ENCODE measurements at regions not wholly inside any gene's neighbourhood (a gene's known extent, or its start where the extent isn't known, plus 50 kb on each side); places are given as distances from the start of the nearest gene placed in this dataset.

- DNase-seq = no peak
- Histone ChIP-seq H3K27ac (no peak overlapping the region), H3K27me3 (no peaks in the 10 kb centered on the region), H3K36me3 (no peaks in the 10 kb centered on the region), H3K4me1 (peaks cover 44% of the 10 kb centered on the region), H3K9me3 (replicated peaks) (no peaks in the 10 kb centered on the region), H3K4me3 (no peak overlapping the region)
Observed at GRCh38 chr3:159781867-159782266, 206.8 kb upstream of the IL12A start.

- Histone ChIP-seq H3K27me3 (no peaks in the 10 kb centered on the region), H3K9me3 (replicated peaks) (no peaks in the 10 kb centered on the region), H3K4me3 (no peak overlapping the region), H3K4me1 (peaks cover 54% of the 10 kb centered on the region), H3K27ac (peak overlapping the region; percentile 98), H3K36me3 (no peaks in the 10 kb centered on the region)
- DNase-seq = peak; percentile 22 to 41
Observed at GRCh38 chr3:159782724-159783421, 205.8 kb upstream of the IL12A start.

DNA sequence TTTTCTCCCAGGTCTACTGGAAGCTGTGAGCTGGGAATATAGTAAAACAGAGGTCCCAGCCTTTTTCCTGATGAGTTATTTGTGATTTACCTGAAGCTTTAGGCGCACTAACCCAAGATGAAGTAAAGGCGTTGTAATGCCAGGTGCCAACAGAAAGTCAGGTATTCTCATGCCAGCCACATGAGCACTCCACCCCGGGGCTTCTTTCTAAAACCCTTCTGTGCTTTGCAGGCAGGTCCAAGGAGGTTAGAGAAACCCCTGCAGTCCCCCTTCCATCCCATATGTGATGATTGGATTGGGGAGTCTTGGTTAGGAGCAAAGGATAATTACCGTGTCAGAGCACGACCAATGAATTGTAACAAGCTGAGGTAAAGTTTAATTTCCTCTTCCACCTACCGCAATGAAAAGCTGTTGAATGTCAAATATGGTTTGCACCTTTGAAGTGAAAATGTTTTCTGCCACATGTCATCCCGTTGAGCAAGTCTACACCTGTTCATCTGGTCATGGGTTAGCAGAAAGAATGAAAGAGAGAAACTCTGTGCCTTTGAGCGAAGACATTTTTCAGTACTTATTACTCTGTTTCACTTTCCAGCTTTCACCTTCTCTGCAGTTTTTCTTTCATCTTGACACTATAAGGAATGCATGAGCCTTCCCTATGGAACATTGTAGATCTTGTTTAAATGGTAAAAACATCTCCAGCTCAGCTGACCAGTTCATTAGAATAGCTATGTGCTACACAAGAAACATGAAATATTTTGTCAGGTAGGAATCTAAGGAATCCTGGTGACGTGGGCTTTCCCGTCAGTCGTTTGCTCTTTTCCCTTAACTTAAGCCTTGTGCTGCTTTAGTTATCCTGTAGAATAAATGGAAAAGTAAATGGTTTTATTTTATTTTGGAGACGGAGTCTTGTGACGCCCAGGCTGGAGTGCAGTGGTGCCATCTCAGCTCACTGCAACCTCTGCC, 204.6 kb upstream of the IL12A start:
- H3K27ac ChIP-seq = peak overlapping the region; percentile 98
- DNase-seq = peak; percentile 57 to 83
- H3K4me1 ChIP-seq = peaks cover 65% of the 10 kb centered on the region
- H3K27me3 ChIP-seq = no peaks in the 10 kb centered on the region
- H3K4me3 ChIP-seq = peak overlapping the region; percentile 38
- H3K9me3 ChIP-seq (replicated peaks) = no peaks in the 10 kb centered on the region
- no peaks in the 10 kb centered on the region for H3K36me3 ChIP-seq

- H3K4me1 ChIP-seq = peaks cover 65% of the 10 kb centered on the region
- H3K27me3 ChIP-seq = no peaks in the 10 kb centered on the region
- no peaks in the 10 kb centered on the region for H3K9me3 ChIP-seq (replicated peaks)
- no peaks in the 10 kb centered on the region for H3K36me3 ChIP-seq
- DNase-seq = peak in 1 of 2 experiments; percentile 47
- peak overlapping the region; percentile 98 for H3K27ac ChIP-seq
- H3K4me3 ChIP-seq = no peak overlapping the region; the same call in 1 of the 2 replicates
Observed at GRCh38 chr3:159785273-159785708, 203.3 kb upstream of the IL12A start.

DNA sequence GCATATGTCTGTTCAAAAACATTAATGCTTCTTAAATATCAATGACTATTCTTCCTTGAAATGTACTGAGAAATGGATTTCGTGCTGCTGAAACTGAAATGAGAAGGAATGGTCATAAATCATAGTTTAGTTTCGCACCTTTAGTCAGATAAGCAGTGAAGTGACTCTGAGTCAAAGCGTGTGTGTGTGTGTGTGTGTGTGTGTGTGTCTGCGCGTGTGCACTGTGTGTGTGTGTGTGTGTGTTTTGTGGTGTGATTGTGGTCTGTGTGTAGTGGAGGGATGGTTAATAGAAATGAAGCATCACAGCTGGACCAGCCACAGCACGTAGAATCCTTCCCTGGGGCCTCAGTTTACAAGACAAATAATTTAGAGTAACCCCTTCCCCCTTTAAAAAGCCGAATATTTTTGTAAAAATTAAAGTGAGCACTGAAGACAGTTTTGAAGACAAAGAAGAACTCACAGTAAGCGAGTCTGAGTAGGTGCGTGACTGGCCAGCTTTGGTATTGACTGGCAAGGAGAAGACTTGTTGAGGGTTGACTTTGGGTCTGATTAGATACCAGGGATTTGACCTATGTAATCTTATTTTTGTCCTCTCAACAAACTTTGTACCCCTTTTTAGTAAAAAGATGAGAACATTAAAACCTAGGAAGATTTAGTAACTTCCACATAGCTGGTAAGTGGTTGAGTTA, 202.0 kb upstream of the IL12A start:
- Histone ChIP-seq H3K36me3 (no peaks in the 10 kb centered on the region), H3K4me1 (peaks cover 65% of the 10 kb centered on the region), H3K27ac (peak overlapping the region; percentile 53), H3K9me3 (replicated peaks) (no peaks in the 10 kb centered on the region), H3K4me3 (no peak overlapping the region), H3K27me3 (no peaks in the 10 kb centered on the region)
- DNase-seq = no peak

- Histone ChIP-seq H3K9me3 (replicated peaks) (no peaks in the 10 kb centered on the region), H3K4me3 (no peak overlapping the region), H3K36me3 (no peaks in the 10 kb centered on the region), H3K27ac (peak overlapping the region; percentile 53), H3K4me1 (peaks cover 65% of the 10 kb centered on the region), H3K27me3 (no peaks in the 10 kb centered on the region)
- DNase-seq = peak; percentile 18 to 49
Observed at GRCh38 chr3:159787178-159787574, 201.5 kb upstream of the IL12A start.

DNA sequence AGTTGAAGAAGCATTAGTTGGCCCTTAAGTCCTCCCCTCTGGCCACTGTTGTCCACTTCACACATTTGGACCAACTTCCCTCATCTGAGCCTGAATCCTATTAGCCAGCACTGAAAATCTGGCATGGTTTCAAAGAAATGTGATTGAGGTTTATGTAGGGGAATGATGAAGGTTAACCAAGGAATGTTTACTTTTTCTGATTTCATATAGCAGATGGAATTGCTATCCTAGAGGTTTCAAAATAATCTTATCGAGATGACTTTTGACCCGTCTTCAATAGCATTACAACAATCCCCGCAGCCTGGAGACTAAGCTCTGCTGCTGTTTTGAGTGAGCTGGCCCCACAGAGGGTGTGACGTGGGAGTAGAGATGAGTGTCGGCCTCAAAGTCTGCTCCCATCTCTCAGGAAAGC, 200.8 kb upstream of the IL12A start:
- H3K4me1 ChIP-seq = peaks cover 59% of the 10 kb centered on the region
- H3K27ac ChIP-seq = peak overlapping the region; percentile 53

DNA sequence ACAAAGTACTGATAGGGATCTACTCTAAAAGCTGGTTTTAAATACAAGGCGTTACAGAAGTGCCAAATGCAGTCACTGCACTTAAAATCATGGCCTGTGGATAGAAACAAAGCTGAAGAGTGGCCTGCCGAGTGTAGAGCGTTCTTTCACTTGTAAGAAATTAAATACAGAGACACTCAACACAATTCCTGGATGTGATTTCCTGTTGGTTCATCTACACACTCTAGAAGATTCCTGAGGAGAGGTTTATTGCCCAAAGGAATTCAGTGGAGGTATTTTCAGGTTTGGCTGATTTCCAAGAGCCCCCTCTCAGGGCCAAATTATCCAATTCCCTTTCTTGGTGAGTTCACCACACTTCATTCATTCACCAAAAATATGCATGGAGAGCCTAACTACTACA, 200.3 kb upstream of the IL12A start:
- Histone ChIP-seq H3K4me3 (no peak overlapping the region), H3K36me3 (no peaks in the 10 kb centered on the region), H3K9me3 (replicated peaks) (no peaks in the 10 kb centered on the region), H3K27me3 (no peaks in the 10 kb centered on the region), H3K27ac (peak overlapping the region; percentile 53), H3K4me1 (peaks cover 54% of the 10 kb centered on the region)
- DNase-seq = peak; percentile 12 to 31

More for the DNA sequence above, 200.8 kb upstream of the IL12A start:
- no peaks in the 10 kb centered on the region for H3K27me3 ChIP-seq
- peak; percentile 35 to 54 for DNase-seq
- H3K9me3 ChIP-seq (replicated peaks) = no peaks in the 10 kb centered on the region
- H3K4me3 ChIP-seq = no peak overlapping the region
- no peaks in the 10 kb centered on the region for H3K36me3 ChIP-seq

GRCh38 chr3:159789017-159789416, 199.6 kb upstream of the IL12A start:
- H3K4me1 ChIP-seq = peaks cover 48% of the 10 kb centered on the region
- no peaks in the 10 kb centered on the region for H3K27me3 ChIP-seq
- no peaks in the 10 kb centered on the region for H3K36me3 ChIP-seq
- H3K9me3 ChIP-seq (replicated peaks) = no peaks in the 10 kb centered on the region
- peak overlapping the region; percentile 53; the same call in 1 of the 2 replicates for H3K27ac ChIP-seq
- no peak overlapping the region for H3K4me3 ChIP-seq
- DNase-seq = no peak

DNA sequence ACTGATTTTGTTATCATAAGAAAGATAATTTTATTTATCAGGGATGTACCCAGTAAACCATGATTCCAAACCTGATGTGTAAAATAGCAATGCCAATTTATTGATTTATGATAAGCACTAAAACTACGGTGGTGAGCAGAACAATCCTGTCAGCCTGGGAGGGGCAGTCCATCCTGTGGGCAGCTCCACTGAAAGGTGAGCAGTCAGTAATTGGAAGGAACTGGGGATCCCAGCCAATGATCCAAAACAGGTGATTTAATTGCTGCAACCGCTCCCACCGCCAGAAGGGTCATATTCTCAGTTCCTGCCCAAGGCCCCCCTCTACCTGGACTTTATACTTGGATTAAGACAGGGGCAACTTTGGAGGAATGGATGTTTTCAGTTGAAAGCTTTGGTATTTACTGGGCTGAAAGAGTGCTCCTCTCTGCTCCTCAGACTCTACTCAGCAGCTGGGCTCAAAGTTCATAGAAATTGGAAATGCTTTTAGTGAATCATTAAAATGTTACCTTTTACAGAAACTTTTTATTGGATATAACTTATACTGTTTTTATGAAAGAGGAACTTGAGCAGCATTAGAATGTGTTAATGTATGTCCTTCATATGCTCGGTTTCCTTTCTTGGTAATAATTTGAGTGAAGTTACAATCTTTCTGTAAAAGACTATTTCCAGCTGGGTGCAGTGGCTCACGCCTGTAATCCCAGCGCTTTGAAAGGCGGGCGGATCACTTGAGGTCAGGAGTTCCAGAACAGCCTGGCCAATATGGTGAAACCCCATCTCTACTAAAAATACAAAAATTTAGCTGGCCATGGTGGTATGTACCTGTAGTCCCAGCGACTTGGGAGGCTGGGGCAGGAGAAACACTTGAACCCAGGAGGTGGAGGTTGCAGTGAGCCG, 198.6 kb upstream of the IL12A start:
- Histone ChIP-seq H3K27ac (no peak overlapping the region), H3K4me3 (no peak overlapping the region), H3K9me3 (replicated peaks) (no peaks in the 10 kb centered on the region), H3K27me3 (no peaks in the 10 kb centered on the region), H3K4me1 (peaks cover 40% of the 10 kb centered on the region), H3K36me3 (no peaks in the 10 kb centered on the region)
- no peak for DNase-seq

DNA sequence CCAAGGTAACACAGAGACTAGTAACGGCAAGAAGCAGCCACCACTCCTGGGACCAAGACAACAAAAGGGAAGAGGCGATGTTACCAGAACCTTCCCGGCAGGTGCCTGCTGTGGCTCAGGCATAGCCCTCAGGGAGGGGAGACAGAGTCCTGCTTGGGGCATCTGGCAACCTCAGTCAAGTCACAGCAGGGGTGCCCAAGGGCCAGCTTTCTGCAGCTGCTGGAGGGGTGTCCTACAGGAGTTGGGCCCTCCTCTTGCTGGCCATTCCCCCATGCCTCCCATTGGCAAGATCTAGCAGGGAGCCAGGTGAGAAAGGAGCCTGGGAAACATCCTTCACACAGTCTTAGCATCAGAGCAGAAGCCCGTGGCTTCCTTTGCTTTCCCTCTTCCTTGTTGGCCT, 197.3 kb upstream of the IL12A start:
- peaks cover 27% of the 10 kb centered on the region for H3K4me1 ChIP-seq
- no peaks in the 10 kb centered on the region for H3K9me3 ChIP-seq (replicated peaks)
- DNase-seq = peak in 1 of 2 experiments; percentile 11
- no peaks in the 10 kb centered on the region for H3K27me3 ChIP-seq
- H3K27ac ChIP-seq = no peak overlapping the region
- H3K36me3 ChIP-seq = no peaks in the 10 kb centered on the region
- no peak overlapping the region for H3K4me3 ChIP-seq

GRCh38 chr3:159792070-159792469, 196.6 kb upstream of the IL12A start:
- Histone ChIP-seq H3K36me3 (no peaks in the 10 kb centered on the region), H3K4me3 (no peak overlapping the region), H3K27me3 (no peaks in the 10 kb centered on the region), H3K4me1 (peaks cover 27% of the 10 kb centered on the region), H3K9me3 (replicated peaks) (no peaks in the 10 kb centered on the region), H3K27ac (no peak overlapping the region)
- DNase-seq = no peak

GRCh38 chr3:159795042-159795441, 193.6 kb upstream of the IL12A start:
- H3K4me1 ChIP-seq = peaks cover 9% of the 10 kb centered on the region
- no peaks in the 10 kb centered on the region for H3K27me3 ChIP-seq
- no peaks in the 10 kb centered on the region for H3K36me3 ChIP-seq
- DNase-seq = no peak
- H3K4me3 ChIP-seq = no peak overlapping the region
- no peaks in the 10 kb centered on the region for H3K9me3 ChIP-seq (replicated peaks)
- no peak overlapping the region for H3K27ac ChIP-seq

- Histone ChIP-seq H3K36me3 (no peaks in the 10 kb centered on the region), H3K27ac (no peak overlapping the region), H3K4me3 (no peak overlapping the region), H3K9me3 (replicated peaks) (no peaks in the 10 kb centered on the region), H3K27me3 (no peaks in the 10 kb centered on the region), H3K4me1 (peaks cover 9% of the 10 kb centered on the region)
- DNase-seq = no peak
Observed at GRCh38 chr3:159795681-159796175, 192.9 kb upstream of the IL12A start.
